Activated naive CD8-positive, alpha-beta T cell treated with anti-CD3 and anti-CD28 coated beads, Interleukin-2, amount 10 ng/mL, durations not matched to agents 7 days and 5 days (primary cell): ENCODE measurements at regions not wholly inside any gene's neighbourhood (a gene's known extent, or its start where the extent isn't known, plus 50 kb on each side); places are given as distances from the start of the nearest gene placed in this dataset.

Source experiments
- ATAC-seq: fragments of 150-1000 bp; cut with Tn5 transposase; one replicate; pipeline ENCODE4 v1.10.0; 2021; ENCODE audit warnings: low read depth, moderate library complexity
- POLR2A ChIA-PET: fragments of 350-600 bp; sonication (Branson Sonifier 250); formaldehyde crosslinking; loops from one replicate; lab custom pipeline; 2021; ENCODE audit warnings: antibody characterized with exemption; lab: Charles Lee
- DNase-seq: peaks from one replicate; pipeline ENCODE4 v3.0.0; 2021
- H3K27ac Mint-ChIP-seq: one replicate; pipeline ENCODE4 v1.8.0; 2022; ENCODE audit warnings: mild to moderate bottlenecking, mixed read lengths
- H3K27me3 Mint-ChIP-seq: one replicate; pipeline ENCODE4 v1.8.0; 2022; ENCODE audit warnings: mild to moderate bottlenecking, moderate library complexity, mixed read lengths
- H3K36me3 Mint-ChIP-seq: one replicate; pipeline ENCODE4 v1.8.0; 2021; ENCODE audit warnings: mild to moderate bottlenecking, mixed read lengths
- H3K4me1 Mint-ChIP-seq: one replicate; pipeline ENCODE4 v1.8.0; 2021; ENCODE audit warnings: mixed read lengths
- H3K4me3 Mint-ChIP-seq: one replicate; pipeline ENCODE4 v1.8.0; 2022; ENCODE audit warnings: mild to moderate bottlenecking, moderate library complexity, mixed read lengths
- H3K9me3 Mint-ChIP-seq: one replicate; pipeline ENCODE4 v1.8.0; 2021; ENCODE audit warnings: mixed read lengths

- no peak overlapping the region for H3K27ac Mint-ChIP-seq
- ATAC-seq, result no peak
- no peak overlapping the region for H3K4me3 Mint-ChIP-seq
Observed at GRCh38 chr5:128591598-128592455, 53.8 kb upstream of the FBN2 start.

GRCh38 chr5:128596071-128596470 is 58.0 kb upstream of the FBN2 start:
- DNase-seq (no peak), ATAC-seq (no peak)
- Mint-ChIP-seq H3K4me3 (no peak overlapping the region), H3K27me3 (no peaks in the 10 kb centered on the region), H3K4me1 (no peaks in the 10 kb centered on the region), H3K36me3 (no peaks in the 10 kb centered on the region), H3K27ac (no peak overlapping the region), H3K9me3 (no peaks in the 10 kb centered on the region)
- POLR2A ChIA-PET, result no interaction called here

More at GRCh38 chr5:128591598-128592455, 53.8 kb upstream of the FBN2 start:
- DNase-seq, result no peak
- Mint-ChIP-seq H3K36me3 (no peaks in the 10 kb centered on the region), H3K9me3 (peaks cover 1% of the 10 kb centered on the region), H3K4me1 (no peaks in the 10 kb centered on the region), H3K27me3 (no peaks in the 10 kb centered on the region)
- POLR2A ChIA-PET, result no interaction called here

DNA sequence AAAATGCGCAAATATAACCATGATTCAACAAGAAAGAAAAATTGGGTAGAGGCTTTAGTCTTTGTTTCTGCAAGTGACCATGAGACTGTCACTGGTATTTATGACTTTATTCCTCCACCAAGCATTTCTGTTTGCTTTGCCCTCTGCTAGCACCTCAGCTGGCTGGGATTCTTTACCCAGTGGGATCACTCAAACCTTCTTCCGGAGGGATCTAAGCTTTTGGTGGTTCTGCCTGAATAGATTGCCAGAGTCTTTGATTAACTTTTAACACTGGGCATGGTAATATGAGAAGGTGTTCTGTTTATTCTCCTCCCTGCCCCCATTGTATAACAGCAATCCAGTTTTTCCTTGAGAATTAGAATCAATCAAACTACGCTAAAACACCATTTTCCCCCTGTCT is 59.1 kb upstream of the FBN2 start:
- no peaks in the 10 kb centered on the region for H3K9me3 Mint-ChIP-seq
- H3K27me3 Mint-ChIP-seq, result no peaks in the 10 kb centered on the region
- ATAC-seq (no peak), DNase-seq (no peak)
- no peaks in the 10 kb centered on the region for H3K4me1 Mint-ChIP-seq
- POLR2A ChIA-PET, result no interaction called here
- H3K36me3 Mint-ChIP-seq, result no peaks in the 10 kb centered on the region
- no peak overlapping the region for H3K4me3 Mint-ChIP-seq
- H3K27ac Mint-ChIP-seq, result no peak overlapping the region

DNA sequence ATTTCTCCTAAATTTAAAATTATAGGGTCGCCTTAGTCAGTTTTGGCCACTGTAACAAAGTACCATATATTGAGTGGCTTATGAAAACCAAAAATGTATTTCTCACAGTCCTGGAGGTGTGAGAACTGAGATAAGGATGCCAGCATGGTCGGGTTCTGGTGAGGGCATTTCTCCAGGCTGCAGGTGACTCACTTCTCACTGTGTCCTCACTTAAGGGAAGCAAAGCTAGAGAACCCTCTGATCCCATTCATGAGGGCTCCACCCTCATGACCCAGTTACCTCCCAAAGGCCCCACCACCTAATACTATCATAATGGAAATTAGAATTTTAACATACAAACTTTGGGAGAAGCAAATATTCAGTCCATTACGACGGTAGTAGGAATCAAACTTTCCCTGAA is 75.1 kb upstream of the FBN2 start:
- ATAC-seq (no peak), DNase-seq (no peak)
- peaks cover 2% of the 10 kb centered on the region for H3K9me3 Mint-ChIP-seq
- H3K27me3 Mint-ChIP-seq, result no peaks in the 10 kb centered on the region
- POLR2A ChIA-PET, result no interaction called here
- H3K27ac Mint-ChIP-seq, result no peak overlapping the region
- no peaks in the 10 kb centered on the region for H3K4me1 Mint-ChIP-seq
- H3K4me3 Mint-ChIP-seq, result no peak overlapping the region
- H3K36me3 Mint-ChIP-seq, result no peaks in the 10 kb centered on the region

GRCh38 chr5:128613766-128614165 is 75.7 kb upstream of the FBN2 start:
- POLR2A ChIA-PET, result no interaction called here
- Mint-ChIP-seq H3K4me3 (no peak overlapping the region), H3K27ac (no peak overlapping the region), H3K9me3 (peaks cover 2% of the 10 kb centered on the region), H3K4me1 (no peaks in the 10 kb centered on the region), H3K27me3 (no peaks in the 10 kb centered on the region), H3K36me3 (no peaks in the 10 kb centered on the region)
- ATAC-seq (no peak), DNase-seq (no peak)

- H3K27me3 Mint-ChIP-seq, result no peaks in the 10 kb centered on the region
- POLR2A ChIA-PET, result no interaction called here
- no peaks in the 10 kb centered on the region for H3K36me3 Mint-ChIP-seq
- DNase-seq, result no peak
- H3K9me3 Mint-ChIP-seq, result no peaks in the 10 kb centered on the region
- no peak overlapping the region for H3K27ac Mint-ChIP-seq
- no peak overlapping the region for H3K4me3 Mint-ChIP-seq
- no peaks in the 10 kb centered on the region for H3K4me1 Mint-ChIP-seq
- no peak for ATAC-seq
Observed at GRCh38 chr5:128615578-128615977, 77.5 kb upstream of the FBN2 start.

DNA sequence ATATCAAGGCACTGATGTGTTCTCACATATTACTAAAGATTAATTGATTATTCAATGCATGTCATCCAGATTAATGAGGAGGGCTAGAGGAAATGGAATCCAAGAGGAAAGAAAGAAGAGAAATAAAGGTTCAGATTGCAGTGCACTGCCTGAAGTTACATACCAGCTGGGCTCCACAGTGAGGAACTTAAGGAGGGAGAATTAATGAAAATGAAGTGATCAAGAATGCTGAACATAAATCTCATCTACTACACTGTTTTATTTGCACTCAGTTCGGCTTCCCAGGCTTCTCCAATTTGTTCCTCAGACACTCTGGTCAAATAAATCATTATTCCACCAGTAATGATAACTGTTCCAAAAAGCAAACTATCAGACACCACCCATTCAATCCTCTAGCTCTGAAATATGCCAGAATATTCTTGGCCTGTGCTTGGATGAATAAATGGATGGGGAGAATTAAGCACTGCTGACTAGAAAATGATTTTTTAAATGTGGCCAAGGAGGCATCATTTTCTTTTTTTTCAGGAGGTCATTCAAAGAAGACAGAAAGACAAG is 88.6 kb upstream of the FBN2 start:
- Mint-ChIP-seq H3K9me3 (no peaks in the 10 kb centered on the region), H3K4me3 (no peak overlapping the region), H3K4me1 (no peaks in the 10 kb centered on the region), H3K27me3 (no peaks in the 10 kb centered on the region), H3K27ac (no peak overlapping the region), H3K36me3 (no peaks in the 10 kb centered on the region)
- no peak for ATAC-seq
- DNase-seq, result no peak
- POLR2A ChIA-PET, result no interaction called here

DNA sequence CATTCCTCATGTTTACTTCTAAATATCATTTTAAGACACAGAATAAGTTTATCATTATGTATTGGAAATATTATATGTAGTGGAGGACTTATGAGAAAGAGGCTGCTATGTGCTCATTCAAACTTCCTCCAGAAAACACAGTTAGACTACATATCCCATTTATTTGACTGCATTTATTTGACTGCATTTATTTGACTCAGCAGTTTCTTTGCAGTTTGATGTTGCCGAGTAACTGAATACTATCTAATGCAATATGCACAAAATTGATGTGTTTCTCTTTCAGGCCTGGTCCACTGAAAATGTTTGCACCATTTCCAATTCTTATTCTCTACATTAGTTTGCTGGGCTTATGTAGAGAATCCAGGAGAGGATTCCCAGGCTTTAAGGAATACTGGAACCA is 89.9 kb upstream of the FBN2 start:
- POLR2A ChIA-PET, result no interaction called here
- Mint-ChIP-seq H3K27ac (no peak overlapping the region), H3K4me1 (no peaks in the 10 kb centered on the region), H3K27me3 (no peaks in the 10 kb centered on the region), H3K36me3 (no peaks in the 10 kb centered on the region), H3K4me3 (no peak overlapping the region), H3K9me3 (no peaks in the 10 kb centered on the region)
- DNase-seq (no peak), ATAC-seq (no peak)

- POLR2A ChIA-PET, result no interaction called here
- Mint-ChIP-seq H3K36me3 (no peaks in the 10 kb centered on the region), H3K27ac (no peak overlapping the region), H3K9me3 (no peaks in the 10 kb centered on the region), H3K27me3 (no peaks in the 10 kb centered on the region), H3K4me3 (no peak overlapping the region), H3K4me1 (no peaks in the 10 kb centered on the region)
- ATAC-seq, result no peak
- no peak for DNase-seq
Observed at GRCh38 chr5:128629157-128629556, 91.1 kb upstream of the FBN2 start.

- ATAC-seq, result no peak
- H3K27ac Mint-ChIP-seq, result no peak overlapping the region
- DNase-seq, result no peak
- no peak overlapping the region for H3K4me3 Mint-ChIP-seq
- no peaks in the 10 kb centered on the region for H3K4me1 Mint-ChIP-seq
- no peaks in the 10 kb centered on the region for H3K36me3 Mint-ChIP-seq
- H3K9me3 Mint-ChIP-seq, result no peaks in the 10 kb centered on the region
- no peaks in the 10 kb centered on the region for H3K27me3 Mint-ChIP-seq
- POLR2A ChIA-PET, result no interaction called here
Observed at GRCh38 chr5:128630121-128630520, 92.1 kb upstream of the FBN2 start.

GRCh38 chr5:128631771-128632170 is 93.7 kb upstream of the FBN2 start:
- ATAC-seq, result no peak
- Mint-ChIP-seq H3K36me3 (no peaks in the 10 kb centered on the region), H3K27me3 (no peaks in the 10 kb centered on the region), H3K9me3 (no peaks in the 10 kb centered on the region), H3K4me3 (no peak overlapping the region), H3K27ac (no peak overlapping the region), H3K4me1 (no peaks in the 10 kb centered on the region)
- POLR2A ChIA-PET, result no interaction called here
- DNase-seq, result no peak

DNA sequence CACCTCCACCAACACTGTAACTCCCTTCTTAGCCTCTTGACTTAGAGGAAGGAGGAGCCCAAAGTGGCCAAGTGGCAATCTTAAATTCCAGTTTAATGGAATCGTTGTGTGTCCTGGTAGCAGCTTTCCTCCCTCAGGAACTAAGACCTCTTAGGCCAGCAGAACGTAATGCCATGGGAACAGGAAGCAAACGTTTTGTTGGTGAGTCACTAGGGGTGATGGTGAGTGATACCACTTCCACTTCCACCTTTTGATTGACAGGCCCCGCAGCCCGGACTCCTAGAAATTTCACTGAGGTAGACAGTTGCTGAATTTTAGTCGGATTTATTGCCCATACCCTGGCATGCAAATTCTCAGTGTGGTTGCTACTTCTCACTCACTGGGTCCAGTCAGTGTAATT is 94.2 kb upstream of the FBN2 start:
- Mint-ChIP-seq H3K4me1 (no peaks in the 10 kb centered on the region), H3K4me3 (no peak overlapping the region), H3K27ac (no peak overlapping the region), H3K36me3 (no peaks in the 10 kb centered on the region), H3K9me3 (no peaks in the 10 kb centered on the region), H3K27me3 (no peaks in the 10 kb centered on the region)
- POLR2A ChIA-PET, result no interaction called here
- no peak for ATAC-seq
- DNase-seq, result no peak

- H3K4me1 Mint-ChIP-seq, result no peaks in the 10 kb centered on the region
- no peak overlapping the region for H3K4me3 Mint-ChIP-seq
- no peaks in the 10 kb centered on the region for H3K9me3 Mint-ChIP-seq
- no peaks in the 10 kb centered on the region for H3K36me3 Mint-ChIP-seq
- no peak for DNase-seq
- no peak for ATAC-seq
- POLR2A ChIA-PET, result no interaction called here
- no peak overlapping the region for H3K27ac Mint-ChIP-seq
- no peaks in the 10 kb centered on the region for H3K27me3 Mint-ChIP-seq
Observed at GRCh38 chr5:128633901-128634300, 95.9 kb upstream of the FBN2 start.

- POLR2A ChIA-PET, result no interaction called here
- H3K36me3 Mint-ChIP-seq, result no peaks in the 10 kb centered on the region
- ATAC-seq, result no peak
- H3K9me3 Mint-ChIP-seq, result no peaks in the 10 kb centered on the region
- H3K4me1 Mint-ChIP-seq, result no peaks in the 10 kb centered on the region
- no peaks in the 10 kb centered on the region for H3K27me3 Mint-ChIP-seq
- no peak overlapping the region for H3K4me3 Mint-ChIP-seq
- DNase-seq, result no peak
- H3K27ac Mint-ChIP-seq, result no peak overlapping the region
Observed at GRCh38 chr5:128635379-128635778, 97.3 kb upstream of the FBN2 start.
